HG03135 (cell line): ENCODE measurements at regions not wholly inside any gene's neighbourhood (a gene's known extent, or its start where the extent isn't known, plus 50 kb on each side); places are given as distances from the start of the nearest gene placed in this dataset.

Experiments used
- ATAC-seq: cut with Tn5 transposase; IDR thresholded peaks from one replicate; pipeline ENCODE4 v1.9.1; 2021; ENCODE audit warnings: mild to moderate bottlenecking, moderate library complexity; ENCODE audit not compliant: unreplicated experiment

DNA sequence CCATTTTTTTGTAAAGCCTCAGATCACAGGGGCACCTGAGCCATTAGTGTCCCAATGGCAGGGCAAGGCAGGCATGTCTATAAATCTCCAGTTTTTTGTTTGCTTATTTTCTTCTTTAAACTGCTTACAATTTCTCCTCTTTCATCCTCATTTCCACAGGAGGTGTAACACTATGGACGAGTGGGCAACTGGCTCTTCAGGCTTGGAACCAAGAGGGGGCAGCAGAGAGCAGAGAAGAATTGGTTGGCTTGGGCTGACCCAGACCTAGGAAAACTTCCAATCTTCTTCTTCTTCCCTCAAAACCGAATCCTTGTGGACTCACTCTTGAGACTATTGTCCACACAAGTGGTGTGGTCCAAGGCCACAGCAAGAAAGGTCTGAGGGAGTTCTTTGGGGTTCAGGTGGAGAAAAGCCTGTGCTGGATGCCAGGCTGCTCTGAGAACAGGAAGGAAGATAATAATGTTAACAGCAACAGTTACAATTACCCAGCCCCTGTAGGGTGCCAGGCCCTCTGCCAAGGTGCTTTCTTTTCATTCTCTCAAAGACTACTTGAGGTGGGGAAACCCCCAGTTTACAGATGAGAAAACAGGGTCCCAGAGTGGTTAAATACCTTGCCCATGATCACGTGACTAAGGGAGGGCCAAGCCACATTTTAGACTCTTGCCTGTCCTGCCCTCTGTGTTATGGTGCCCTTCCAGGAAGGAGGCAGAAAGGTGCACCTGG, 70.7 kb upstream of the E2F8 start:
- peak; percentile 61 for ATAC-seq

DNA sequence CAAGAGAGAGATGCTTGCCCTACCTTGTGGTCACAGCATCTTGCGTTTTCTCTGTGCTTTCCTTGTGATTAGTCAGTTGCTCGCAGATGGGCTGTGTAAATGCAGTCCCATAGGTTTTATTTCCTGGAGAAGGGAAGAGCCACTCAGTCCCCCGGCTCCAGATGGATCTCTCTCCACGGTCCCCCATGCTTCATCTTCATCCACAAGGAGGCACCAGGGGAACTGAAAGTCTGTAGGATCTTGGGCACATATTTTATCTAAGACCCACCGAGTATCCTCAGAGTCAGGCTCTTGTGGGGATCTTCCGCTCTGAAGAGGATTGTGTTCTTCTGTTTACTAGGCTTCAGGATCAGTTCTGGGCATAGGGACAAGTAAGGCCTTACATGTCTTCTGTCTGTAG, 66.8 kb upstream of the E2F8 start:
- ATAC-seq, result no peak

DNA sequence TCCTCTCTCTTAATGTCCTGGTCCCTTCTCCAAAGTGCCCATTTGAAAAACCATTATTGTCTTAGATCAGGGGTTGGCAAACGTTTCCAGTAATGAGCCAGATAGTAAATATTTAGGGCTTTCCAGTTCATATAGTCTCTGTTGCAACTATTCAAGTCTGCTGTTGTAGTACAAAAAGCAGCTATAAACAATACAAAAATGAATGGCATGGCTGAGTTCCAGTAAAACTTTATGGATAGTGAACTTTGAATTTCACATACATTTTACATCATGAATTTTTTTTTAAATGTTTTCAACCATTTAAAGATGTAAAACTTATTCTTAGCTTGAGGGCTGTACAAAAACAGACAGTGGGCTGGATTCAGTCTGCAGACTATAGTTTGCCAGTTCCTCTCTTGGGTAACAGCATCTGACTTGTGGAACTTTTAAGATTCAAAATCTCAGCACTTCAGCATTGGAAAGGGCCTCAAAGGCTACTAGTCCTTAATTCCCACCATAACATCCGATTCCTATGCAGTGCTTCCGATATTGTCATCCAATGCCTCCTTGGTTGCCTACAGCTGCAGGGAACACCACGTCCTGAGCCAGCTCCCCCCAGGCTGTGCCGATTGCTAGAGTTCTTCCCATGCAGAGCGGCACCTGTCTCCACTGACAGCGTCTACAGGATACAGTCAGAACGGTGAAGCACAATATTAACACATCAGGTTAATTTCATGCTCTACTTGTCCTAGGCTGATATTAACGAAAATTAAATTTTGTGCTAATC, 65.6 kb upstream of the E2F8 start:
- ATAC-seq, result no peak

DNA sequence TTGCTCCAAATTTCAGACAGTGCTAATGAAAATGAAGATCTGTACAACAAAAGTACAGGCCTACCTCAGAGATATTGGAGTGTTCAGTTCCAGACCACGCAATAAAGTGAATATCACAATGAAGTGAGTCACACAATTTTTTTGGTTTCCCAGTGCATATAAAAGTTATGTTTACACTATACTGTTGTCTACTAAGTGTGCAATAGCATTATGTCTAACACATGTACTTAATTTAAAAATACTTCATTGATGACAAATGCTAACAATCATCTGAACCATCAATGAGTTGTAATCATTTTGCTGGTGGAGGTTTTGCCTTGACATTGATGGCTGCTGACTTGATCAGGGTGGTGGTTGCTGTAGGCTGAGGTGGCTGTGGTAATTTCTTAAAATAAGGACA, 60.6 kb upstream of the E2F8 start:
- no peak for ATAC-seq

DNA sequence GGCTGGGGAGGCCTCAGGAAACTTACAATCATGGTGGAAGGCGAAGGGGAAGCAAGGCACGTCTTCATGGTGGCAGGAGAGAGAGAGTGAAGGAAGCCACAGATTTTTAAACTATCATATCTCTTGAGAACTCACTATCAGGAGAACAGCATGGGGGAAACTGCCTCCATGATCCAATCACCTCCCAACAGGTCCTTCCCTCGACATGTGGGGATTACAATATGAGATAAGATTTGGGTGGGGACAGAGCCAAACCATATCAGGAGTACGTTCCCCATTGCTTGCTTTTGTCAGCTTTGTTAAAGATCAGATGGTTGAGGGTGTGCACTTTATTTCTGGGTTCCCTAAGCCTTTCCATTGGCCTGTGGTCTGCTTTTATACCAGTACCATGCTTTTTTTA, 53.7 kb upstream of the E2F8 start:
- ATAC-seq, result no peak

DNA sequence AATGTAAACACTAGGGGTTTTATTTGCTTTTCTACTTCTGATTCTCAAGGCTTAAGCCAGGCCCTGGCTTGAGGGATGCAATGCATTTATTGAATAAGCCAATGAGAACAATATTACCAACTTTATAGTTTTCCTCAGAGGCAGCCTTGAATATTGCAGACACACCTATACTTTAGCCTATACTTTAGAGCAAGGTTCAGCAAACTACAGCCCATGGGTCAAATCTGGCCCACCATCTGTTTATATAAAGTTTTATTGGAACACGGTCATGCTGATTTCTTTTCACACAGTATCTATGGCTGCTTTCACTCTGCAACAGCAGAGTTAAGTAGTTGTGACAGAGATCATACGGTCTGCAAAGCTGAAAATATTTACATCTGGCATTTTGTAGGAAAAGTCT, 50.3 kb upstream of the E2F8 start:
- ATAC-seq, result no peak
